Endothelial cell of umbilical vein (primary cell): ENCODE measurements at regions not wholly inside any gene's neighbourhood (a gene's known extent, or its start where the extent isn't known, plus 50 kb on each side); places are given as distances from the start of the nearest gene placed in this dataset.

Source experiments
- CTCF ChIP-seq, 2 donors: IDR thresholded peaks; 1 replicate in 1 of 2; 2 replicates in 1 of 2; pipeline ENCODE4 v1.5.1; 2011; ENCODE audit warnings: low read length in 2 of 2, mild to moderate bottlenecking in 2 of 2, moderate library complexity in 2 of 2, control low read depth in 1 of 2, inconsistent platforms in 1 of 2, low read depth in 1 of 2; ENCODE audit not compliant: insufficient read depth in 1 of 2; ENCODE audit errors: extremely low read depth in 1 of 2
- EZH2 ChIP-seq: IDR thresholded peaks from 2 replicates; pipeline ENCODE4 v1.6.1; 2012; ENCODE audit warnings: borderline replicate concordance, low read depth, mild to moderate bottlenecking, moderate library complexity, low read length, inconsistent platforms; ENCODE audit not compliant: severe bottlenecking
- FOS ChIP-seq: IDR thresholded peaks from 2 replicates; pipeline ENCODE4 v1.6.1; 2011; ENCODE audit warnings: mild to moderate bottlenecking, low read length, moderate library complexity, borderline replicate concordance; ENCODE audit not compliant: insufficient read depth
- GATA2 ChIP-seq: IDR thresholded peaks from 2 replicates; pipeline ENCODE4 v1.7.0; 2011; ENCODE audit warnings: low read depth, mild to moderate bottlenecking, moderate library complexity, mixed read lengths, low read length; ENCODE audit not compliant: insufficient read length, insufficient read depth
- JUN ChIP-seq: IDR thresholded peaks from 2 replicates; pipeline ENCODE4 v1.6.1; 2011; ENCODE audit warnings: borderline replicate concordance, low read depth; ENCODE audit not compliant: insufficient read length, insufficient read depth
- MAX ChIP-seq: IDR thresholded peaks from 2 replicates; pipeline ENCODE4 v1.6.1; 2011; ENCODE audit not compliant: insufficient read depth, insufficient read length
- MYC ChIP-seq: IDR thresholded peaks from one replicate; pipeline ENCODE4 v1.6.1; 2011; ENCODE audit warnings: mild to moderate bottlenecking, low read depth, low read length
- POLR2A ChIP-seq: IDR thresholded peaks from 2 replicates; pipeline ENCODE4 v1.6.1; 2012; ENCODE audit warnings: low read depth, mild to moderate bottlenecking, control low read depth, low read length
- POLR2AphosphoS5 ChIP-seq: IDR thresholded peaks from 2 replicates; pipeline ENCODE4 v1.6.1; 2012; ENCODE audit warnings: low read depth, mild to moderate bottlenecking, control low read depth, low read length, moderate library complexity; ENCODE audit not compliant: insufficient read depth

GRCh38 chrX:138020941-138021340, 455.0 kb downstream of the ZIC3 start:
- TF ChIP-seq CTCF (IDR thresholded peaks at IDR 0.05; ENCODE audit: extremely low read depth in 1 of 2, insufficient read depth in 1 of 2, low read depth in 1 of 2, low read length in 2 of 2), result no peak
- TF ChIP-seq POLR2AphosphoS5, result no peak
- TF ChIP-seq POLR2A, result no peak
- TF ChIP-seq JUN, result no peak
- TF ChIP-seq EZH2, result no peak
- no peak for TF ChIP-seq MAX
- TF ChIP-seq GATA2, result no peak
- TF ChIP-seq MYC, result no peak
- TF ChIP-seq FOS, result no peak
